ENCODE measurements at regions not wholly inside any gene's neighbourhood (a gene's known extent, or its start where the extent isn't known, plus 50 kb on each side); places are given as distances from the start of the nearest gene placed in this dataset.

DNA sequence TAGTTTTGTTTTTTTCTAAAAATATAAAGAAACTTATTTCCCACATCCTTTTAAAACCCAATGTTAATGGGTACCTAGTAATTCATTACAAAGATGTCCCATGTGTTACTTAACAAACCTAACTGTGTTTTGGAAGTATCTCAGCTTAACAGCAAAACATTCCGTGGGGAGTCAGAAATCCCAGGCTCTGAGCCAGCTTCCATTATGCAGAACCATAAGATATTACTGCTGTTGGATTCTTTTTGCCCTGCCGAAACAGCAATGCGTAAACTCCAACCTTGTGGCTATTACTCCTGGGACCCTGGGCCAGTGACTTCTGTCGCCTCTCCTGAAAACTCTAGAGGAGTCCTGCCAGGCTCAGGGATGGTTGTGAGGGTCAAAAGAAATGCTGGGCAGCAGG, 174.1 kb downstream of the UXS1 start:
- Histone ChIP-seq H3K36me3 (no peaks in the 10 kb centered on the region), H3K9me3 (no peaks in the 10 kb centered on the region), H3K4me1 (peaks cover 0 to 12% of the 10 kb centered on the region in 2 donors), H3K4me3 (no peak overlapping the region), H3K27ac (no peak overlapping the region), H3K27me3 (no peaks in the 10 kb centered on the region)
- ATAC-seq (no peak), DNase-seq (no peak)
- intact Hi-C loops (cut with DNase I; ENCODE audit: low total_unique reads) (no loop called here), in situ Hi-C loops (cut with MboI; ENCODE audit: low sequenced_read_pairs in 4 of 4) (no loop called here)
- no peak for TF ChIP-seq CTCF (IDR thresholded peaks at IDR 0.05 in 4 of 5, conservative IDR thresholded peaks at IDR 0.05 in 1 of 5)
- TF ChIP-seq POLR2A (IDR thresholded peaks at IDR 0.05), result no peak

GRCh38 chr2:106018141-106018540, 176.0 kb downstream of the UXS1 start:
- ATAC-seq (no peak), DNase-seq (no peak)
- TF ChIP-seq POLR2A (IDR thresholded peaks at IDR 0.05), result no peak
- no peak for TF ChIP-seq CTCF (IDR thresholded peaks at IDR 0.05 in 4 of 5, conservative IDR thresholded peaks at IDR 0.05 in 1 of 5)
- in situ Hi-C loops (cut with MboI; ENCODE audit: low sequenced_read_pairs in 4 of 4), result no loop called here
- Histone ChIP-seq H3K4me1 (peaks cover 0 to 12% of the 10 kb centered on the region in 2 donors), H3K27me3 (no peaks in the 10 kb centered on the region), H3K9me3 (no peaks in the 10 kb centered on the region), H3K27ac (no peak overlapping the region), H3K4me3 (no peak overlapping the region), H3K36me3 (no peaks in the 10 kb centered on the region)
- intact Hi-C loops (cut with DNase I; ENCODE audit: low total_unique reads), result no loop called here

DNA sequence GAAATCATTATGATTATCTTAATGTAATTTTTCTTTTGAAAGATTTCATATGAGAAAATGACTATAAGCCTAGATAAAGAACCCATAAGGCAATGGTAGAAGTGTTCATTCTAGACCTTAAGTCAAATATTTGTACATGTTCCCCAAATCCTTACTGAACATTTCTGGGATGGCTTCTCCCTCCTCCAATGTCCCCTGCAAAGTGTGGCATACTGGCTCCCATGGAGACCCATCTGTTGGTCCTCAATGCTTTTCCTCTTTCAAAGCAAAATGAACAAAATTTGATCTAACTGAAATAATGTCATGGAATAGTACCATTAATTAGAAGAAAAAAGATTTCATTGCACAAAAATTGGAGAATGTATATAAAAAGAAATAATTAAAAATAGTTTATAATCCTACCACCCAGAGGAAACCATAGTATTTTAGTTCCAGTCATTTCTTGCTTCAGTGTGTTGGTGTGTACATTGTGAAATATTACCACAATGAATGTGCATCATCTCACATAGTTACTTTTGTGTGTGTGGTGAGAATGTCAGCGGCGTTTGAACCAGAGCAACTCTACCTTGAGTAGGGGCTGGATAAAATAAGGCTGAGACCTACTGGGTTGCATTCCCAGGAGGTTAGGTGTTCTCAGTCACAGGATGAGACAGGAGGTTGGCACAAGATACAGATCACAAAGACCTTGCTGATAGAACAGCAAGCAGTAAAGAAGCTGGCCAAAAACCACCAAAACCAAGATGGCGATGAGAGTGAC, 181.3 kb downstream of the UXS1 start:
- Histone ChIP-seq H3K4me1 (peaks cover 3 to 12% of the 10 kb centered on the region in 2 donors), H3K36me3 (no peaks in the 10 kb centered on the region), H3K27ac (no peak overlapping the region), H3K27me3 (no peaks in the 10 kb centered on the region), H3K9me3 (no peaks in the 10 kb centered on the region), H3K4me3 (no peak overlapping the region)
- ATAC-seq (no peak), DNase-seq (no peak)
- in situ Hi-C loops (cut with MboI; ENCODE audit: low sequenced_read_pairs in 4 of 4), result no loop called here
- intact Hi-C loops (cut with DNase I; ENCODE audit: low total_unique reads), result no loop called here
- TF ChIP-seq POLR2A (IDR thresholded peaks at IDR 0.05) (no peak), CTCF (IDR thresholded peaks at IDR 0.05 in 4 of 5, conservative IDR thresholded peaks at IDR 0.05 in 1 of 5) (no peak)

DNA sequence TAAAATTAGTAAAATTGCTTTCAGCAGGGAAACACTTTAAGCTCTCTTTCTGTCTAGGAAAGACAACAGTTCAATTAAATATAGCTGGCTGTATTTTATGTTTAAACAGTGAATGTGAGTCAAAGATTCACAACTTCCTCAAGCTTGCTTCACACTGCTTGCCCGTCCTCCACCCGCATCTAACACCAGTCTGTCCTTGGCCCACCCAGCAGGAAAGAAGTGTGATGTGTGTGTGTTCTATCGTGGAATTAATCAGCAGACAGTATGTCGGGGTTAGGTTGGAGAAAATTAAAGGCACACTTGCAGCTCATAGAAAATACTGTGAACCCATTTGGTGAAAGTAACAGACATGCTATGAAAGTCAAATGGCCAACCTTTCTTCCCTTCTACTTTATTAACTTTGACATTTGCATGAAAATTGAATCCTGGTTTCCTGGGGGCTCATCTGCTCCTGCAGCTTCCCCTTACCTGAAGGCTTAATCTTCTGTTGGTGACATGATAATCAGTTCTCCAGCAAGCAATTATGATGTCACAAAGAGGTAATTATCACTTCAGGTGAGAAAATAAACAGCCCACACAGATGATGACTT, 182.0 kb downstream of the UXS1 start:
- H3K4me3 ChIP-seq, result no peak overlapping the region
- TF ChIP-seq POLR2A (IDR thresholded peaks at IDR 0.05), result no peak
- no peak for TF ChIP-seq CTCF (IDR thresholded peaks at IDR 0.05 in 4 of 5, conservative IDR thresholded peaks at IDR 0.05 in 1 of 5)
- H3K27me3 ChIP-seq, result no peaks in the 10 kb centered on the region
- intact Hi-C loops (cut with DNase I; ENCODE audit: low total_unique reads), result no loop called here
- H3K4me1 ChIP-seq, result peaks cover 3 to 12% of the 10 kb centered on the region in 2 donors
- in situ Hi-C loops (cut with MboI; ENCODE audit: low sequenced_read_pairs in 4 of 4), result no loop called here
- H3K27ac ChIP-seq, result no peak overlapping the region
- H3K9me3 ChIP-seq, result no peaks in the 10 kb centered on the region
- no peaks in the 10 kb centered on the region for H3K36me3 ChIP-seq
- DNase-seq, result no peak
- ATAC-seq, result no peak
